ENCODE measurements at regions not wholly inside any gene's neighbourhood (a gene's known extent, or its start where the extent isn't known, plus 50 kb on each side); places are given as distances from the start of the nearest gene placed in this dataset.

DNA sequence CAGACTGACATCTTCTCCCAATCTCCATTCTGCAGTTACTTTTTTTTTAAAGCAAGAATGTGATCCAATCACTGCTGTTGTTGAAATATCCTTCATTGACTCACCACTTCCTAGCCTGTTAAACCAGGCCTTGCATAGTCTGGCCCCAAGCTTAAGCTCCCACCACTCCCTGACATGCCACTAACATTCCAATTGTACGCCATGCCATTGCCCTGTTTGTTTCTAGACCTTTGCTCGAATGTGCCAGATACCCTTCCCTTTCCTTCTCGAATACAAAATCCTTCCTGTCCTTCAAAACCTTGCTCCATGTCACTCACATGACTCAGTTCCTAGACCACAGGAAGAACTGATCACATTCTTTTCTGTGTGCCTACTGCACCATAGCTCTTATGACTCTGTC lies 224.2 kb downstream of the CYRIA start:
- DNase-seq, result no peak
- Mint-ChIP-seq H3K27me3 (ENCODE audit: low read depth, poor library complexity) (no peaks in the 10 kb centered on the region), H3K4me3 (no peak overlapping the region), H3K9me3 (no peaks in the 10 kb centered on the region), H3K36me3 (ENCODE audit: low read depth) (no peaks in the 10 kb centered on the region), H3K4me1 (peaks cover 30% of the 10 kb centered on the region), H3K27ac (no peak overlapping the region)
- TF ChIP-seq, protein P1, sequence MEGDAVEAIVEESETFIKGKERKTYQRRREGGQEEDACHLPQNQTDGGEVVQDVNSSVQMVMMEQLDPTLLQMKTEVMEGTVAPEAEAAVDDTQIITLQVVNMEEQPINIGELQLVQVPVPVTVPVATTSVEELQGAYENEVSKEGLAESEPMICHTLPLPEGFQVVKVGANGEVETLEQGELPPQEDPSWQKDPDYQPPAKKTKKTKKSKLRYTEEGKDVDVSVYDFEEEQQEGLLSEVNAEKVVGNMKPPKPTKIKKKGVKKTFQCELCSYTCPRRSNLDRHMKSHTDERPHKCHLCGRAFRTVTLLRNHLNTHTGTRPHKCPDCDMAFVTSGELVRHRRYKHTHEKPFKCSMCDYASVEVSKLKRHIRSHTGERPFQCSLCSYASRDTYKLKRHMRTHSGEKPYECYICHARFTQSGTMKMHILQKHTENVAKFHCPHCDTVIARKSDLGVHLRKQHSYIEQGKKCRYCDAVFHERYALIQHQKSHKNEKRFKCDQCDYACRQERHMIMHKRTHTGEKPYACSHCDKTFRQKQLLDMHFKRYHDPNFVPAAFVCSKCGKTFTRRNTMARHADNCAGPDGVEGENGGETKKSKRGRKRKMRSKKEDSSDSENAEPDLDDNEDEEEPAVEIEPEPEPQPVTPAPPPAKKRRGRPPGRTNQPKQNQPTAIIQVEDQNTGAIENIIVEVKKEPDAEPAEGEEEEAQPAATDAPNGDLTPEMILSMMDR (IDR thresholded peaks at IDR 0.05), result no peak

DNA sequence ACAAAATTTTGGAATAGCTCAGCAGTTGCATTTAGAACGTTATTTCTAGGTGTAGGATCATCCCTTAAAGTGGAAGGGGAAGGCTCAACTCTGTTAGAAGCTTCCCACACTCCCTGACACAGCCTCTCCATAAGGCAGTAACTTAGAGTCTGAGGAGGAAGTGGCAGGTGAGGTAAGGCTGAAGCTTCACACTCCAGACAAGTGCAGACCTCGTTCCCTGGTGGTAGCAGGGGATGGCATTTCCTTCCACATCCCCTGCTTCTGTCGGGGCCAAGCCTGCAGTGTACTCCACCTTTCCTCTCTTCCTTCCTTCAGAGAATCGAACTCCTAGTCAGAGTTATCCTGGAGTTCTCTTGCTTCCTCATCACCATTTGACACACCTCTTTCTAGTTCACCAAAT lies 224.7 kb downstream of the CYRIA start:
- TF ChIP-seq, protein P1 (IDR thresholded peaks at IDR 0.05), result no peak
- no peak overlapping the region for H3K4me3 Mint-ChIP-seq
- no peak for DNase-seq
- no peak overlapping the region for H3K27ac Mint-ChIP-seq
- H3K9me3 Mint-ChIP-seq, result no peaks in the 10 kb centered on the region
- no peaks in the 10 kb centered on the region for H3K27me3 Mint-ChIP-seq (ENCODE audit: low read depth, poor library complexity)
- H3K36me3 Mint-ChIP-seq (ENCODE audit: low read depth), result no peaks in the 10 kb centered on the region
- H3K4me1 Mint-ChIP-seq, result peaks cover 33% of the 10 kb centered on the region

DNA sequence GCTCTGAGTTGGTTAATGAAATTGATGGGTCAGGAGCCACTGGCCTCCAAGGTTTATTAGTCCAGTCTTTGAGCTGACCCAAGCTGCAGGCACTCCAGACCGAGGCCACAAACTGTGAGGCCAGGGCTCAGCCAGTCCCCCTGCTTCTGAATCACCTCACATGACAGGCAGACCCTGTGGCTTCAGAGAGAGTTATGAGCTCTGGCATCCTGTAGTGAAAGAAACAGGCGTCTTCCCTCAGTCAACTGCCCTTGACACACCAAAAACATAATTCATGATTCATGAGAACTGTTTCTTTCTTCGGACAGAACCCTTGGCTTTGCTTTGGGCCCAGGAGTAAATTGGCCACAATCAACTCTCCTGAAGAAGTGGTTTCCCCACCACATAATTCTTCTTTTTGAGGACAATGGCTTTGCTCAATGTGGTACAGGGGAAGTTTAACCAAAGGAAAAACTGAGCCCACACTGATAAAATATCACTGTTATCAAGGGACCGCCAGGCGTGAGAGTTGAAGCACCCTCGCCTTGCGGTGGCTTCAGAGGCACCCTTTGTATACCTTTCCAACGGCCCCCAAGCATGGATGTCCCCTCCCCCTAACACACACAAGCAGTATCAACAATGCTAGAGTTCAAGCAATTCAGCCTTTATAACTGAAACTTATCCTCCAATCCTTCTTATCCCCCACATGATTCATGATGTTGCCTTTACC lies 226.9 kb downstream of the CYRIA start:
- Mint-ChIP-seq H3K4me3 (no peak overlapping the region), H3K27ac (peak overlapping the region; percentile 66), H3K9me3 (no peaks in the 10 kb centered on the region), H3K36me3 (ENCODE audit: low read depth) (no peaks in the 10 kb centered on the region), H3K4me1 (peaks cover 50% of the 10 kb centered on the region), H3K27me3 (ENCODE audit: low read depth, poor library complexity) (peaks cover 3% of the 10 kb centered on the region)
- TF ChIP-seq, protein P1 (IDR thresholded peaks at IDR 0.05), result no peak
- no peak for DNase-seq

DNA sequence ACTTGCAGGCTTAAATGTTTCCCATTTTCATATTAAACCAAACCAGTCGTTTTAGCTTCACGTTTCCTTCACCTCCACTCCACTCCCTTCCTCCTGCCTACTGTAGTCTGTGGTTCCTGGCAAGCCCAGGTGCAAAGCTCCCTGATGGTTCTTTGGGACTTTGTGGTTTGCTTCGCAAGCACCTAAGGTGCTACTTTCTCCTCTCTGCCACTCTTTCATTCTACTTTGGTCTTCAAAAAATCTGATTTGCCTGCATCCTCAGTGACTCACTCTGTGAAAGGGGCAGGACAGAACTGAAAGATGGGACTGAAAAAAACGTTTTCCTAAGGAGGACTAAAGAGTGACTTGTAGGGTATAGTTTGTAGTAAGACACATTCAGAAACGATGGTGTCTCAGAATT lies 228.4 kb downstream of the CYRIA start:
- H3K9me3 Mint-ChIP-seq, result no peaks in the 10 kb centered on the region
- peaks cover 53% of the 10 kb centered on the region for H3K4me1 Mint-ChIP-seq
- no peak overlapping the region for H3K4me3 Mint-ChIP-seq
- H3K27ac Mint-ChIP-seq, result peak overlapping the region; percentile 45
- no peaks in the 10 kb centered on the region for H3K36me3 Mint-ChIP-seq (ENCODE audit: low read depth)
- H3K27me3 Mint-ChIP-seq (ENCODE audit: low read depth, poor library complexity), result peaks cover 3% of the 10 kb centered on the region
- TF ChIP-seq, protein P1 (IDR thresholded peaks at IDR 0.05), result no peak
- DNase-seq, result no peak

DNA sequence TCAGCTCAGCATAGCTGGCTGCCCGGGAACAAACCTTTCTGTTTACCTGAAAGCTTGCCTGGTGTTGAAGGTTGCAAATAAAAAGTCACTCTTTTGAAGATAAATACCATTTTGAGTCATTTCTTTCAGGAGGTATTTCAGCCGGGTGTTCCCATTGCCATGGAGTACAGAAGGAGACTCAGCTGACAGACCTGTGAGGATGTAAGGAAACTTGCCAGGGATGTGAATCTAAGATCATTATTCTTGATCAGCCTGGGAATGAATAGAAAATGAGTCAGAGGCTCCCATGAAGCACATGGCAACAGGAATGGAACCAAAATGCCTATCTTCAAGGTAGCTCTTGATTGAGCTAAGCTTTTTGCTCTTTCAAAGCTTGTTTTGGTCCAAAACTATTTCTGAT lies 231.2 kb downstream of the CYRIA start:
- no peaks in the 10 kb centered on the region for H3K36me3 Mint-ChIP-seq (ENCODE audit: low read depth)
- H3K27me3 Mint-ChIP-seq (ENCODE audit: low read depth, poor library complexity), result peaks cover 3% of the 10 kb centered on the region

More for the DNA sequence above, 231.2 kb downstream of the CYRIA start:
- no peak for DNase-seq
- TF ChIP-seq, protein P1 (IDR thresholded peaks at IDR 0.05), result no peak
- Mint-ChIP-seq H3K4me1 (peaks cover 53% of the 10 kb centered on the region), H3K27ac (no peak overlapping the region), H3K9me3 (peaks cover 10% of the 10 kb centered on the region), H3K4me3 (no peak overlapping the region)

Data from nephron progenitor cell (in vitro differentiated cells).